ENCODE measurements at regions not wholly inside any gene's neighbourhood (a gene's known extent, or its start where the extent isn't known, plus 50 kb on each side); places are given as distances from the start of the nearest gene placed in this dataset.
"Not testable (repeated sequence)": the region's sequence is repeated elsewhere in the genome, so short reads cannot be mapped to it uniquely, and the experiment has no call there.

GRCh38 chr1:188817814-188818213 is 1659.8 kb downstream of the BRINP3 start:
- DNase-seq, result no peak

GRCh38 chr1:188822248-188822647 is 1655.4 kb downstream of the BRINP3 start:
- no peak for DNase-seq

- no peak for DNase-seq
Measured at GRCh38 chr1:188825471-188825870, 1652.2 kb downstream of the BRINP3 start.

- no peak for DNase-seq
Measured at GRCh38 chr1:188826800-188827199, 1650.9 kb downstream of the BRINP3 start.

GRCh38 chr1:188827400-188827799 is 1650.3 kb downstream of the BRINP3 start:
- no peak for DNase-seq

- not testable (repeated sequence) for DNase-seq
Measured at GRCh38 chr1:188841111-188841696, 1636.5 kb downstream of the BRINP3 start.

GRCh38 chr1:188846468-188846867 is 1631.2 kb downstream of the BRINP3 start:
- no peak for DNase-seq

GRCh38 chr1:188857526-188858087 is 1620.1 kb downstream of the BRINP3 start:
- DNase-seq, result no peak

GRCh38 chr1:188867614-188868013 is 1610.0 kb downstream of the BRINP3 start:
- no peak for DNase-seq

GRCh38 chr1:188871164-188871563 is 1606.5 kb downstream of the BRINP3 start:
- no peak for DNase-seq

GRCh38 chr1:188872376-188872775 is 1605.3 kb downstream of the BRINP3 start:
- no peak for DNase-seq

GRCh38 chr1:188877668-188878067 is 1600.0 kb downstream of the BRINP3 start:
- no peak for DNase-seq

- no peak for DNase-seq
Measured at GRCh38 chr1:188888386-188888785, 1589.3 kb downstream of the BRINP3 start.

GRCh38 chr1:188889166-188889565 is 1588.5 kb downstream of the BRINP3 start:
- no peak for DNase-seq

GRCh38 chr1:188891958-188892357 is 1585.7 kb downstream of the BRINP3 start:
- DNase-seq, result no peak

GRCh38 chr1:188895611-188896010 is 1582.1 kb downstream of the BRINP3 start:
- no peak for DNase-seq

GRCh38 chr1:188903241-188903640 is 1574.4 kb downstream of the BRINP3 start:
- no peak for DNase-seq

- no peak for DNase-seq
Measured at GRCh38 chr1:188904201-188904600, 1573.5 kb downstream of the BRINP3 start.

- no peak for DNase-seq
Measured at GRCh38 chr1:188906921-188907641, 1570.6 kb downstream of the BRINP3 start.

- no peak for DNase-seq
Measured at GRCh38 chr1:188930382-188930781, 1547.3 kb downstream of the BRINP3 start.

- DNase-seq, result no peak
Measured at GRCh38 chr1:188931506-188931905, 1546.2 kb downstream of the BRINP3 start.

GRCh38 chr1:188937965-188938551 is 1539.6 kb downstream of the BRINP3 start:
- no peak for DNase-seq

GRCh38 chr1:188941986-188942385 is 1535.7 kb downstream of the BRINP3 start:
- no peak for DNase-seq

- DNase-seq, result no peak
Measured at GRCh38 chr1:188949701-188950100, 1528.0 kb downstream of the BRINP3 start.

Data from NCI-H187 treated with DMSO at 0.1 percent for 48 hours (cell line).